Fibroblast of the conjunctiva (primary cell): ENCODE measurements at regions not wholly inside any gene's neighbourhood (a gene's known extent, or its start where the extent isn't known, plus 50 kb on each side); places are given as distances from the start of the nearest gene placed in this dataset.
"Not testable (repeated sequence)": the region's sequence is repeated elsewhere in the genome, so short reads cannot be mapped to it uniquely, and the experiment has no call there.

ENCODE experiments used
- DNase-seq: peaks from one replicate; pipeline ENCODE4 v3.0.0-alpha.2; 2010; ENCODE audit warnings: low read depth

GRCh38 chr6:137309078-137309762 lies 90.0 kb upstream of the IFNGR1 start:
- DNase-seq: peak; percentile 6

GRCh38 chr6:137307163-137307854 lies 88.1 kb upstream of the IFNGR1 start:
- no peak for DNase-seq

GRCh38 chr6:137305691-137306090 lies 86.5 kb upstream of the IFNGR1 start:
- DNase-seq: no peak

GRCh38 chr6:137304020-137304780 lies 85.0 kb upstream of the IFNGR1 start:
- DNase-seq: no peak

- DNase-seq: no peak
Measured at GRCh38 chr6:137303441-137303840, 84.3 kb upstream of the IFNGR1 start.

GRCh38 chr6:137299681-137300080 lies 80.5 kb upstream of the IFNGR1 start:
- no peak for DNase-seq

- DNase-seq: no peak
Measured at GRCh38 chr6:137297887-137298286, 78.7 kb upstream of the IFNGR1 start.

GRCh38 chr6:137292326-137292725 lies 73.1 kb upstream of the IFNGR1 start:
- not testable (repeated sequence) for DNase-seq

GRCh38 chr6:137291441-137291840 lies 72.3 kb upstream of the IFNGR1 start:
- no peak for DNase-seq

- DNase-seq: no peak
Measured at GRCh38 chr6:137290601-137291261, 71.5 kb upstream of the IFNGR1 start.

- DNase-seq: no peak
Measured at GRCh38 chr6:137286916-137287315, 67.7 kb upstream of the IFNGR1 start.

- DNase-seq: no peak
Measured at GRCh38 chr6:137286368-137286767, 67.2 kb upstream of the IFNGR1 start.

- no peak for DNase-seq
Measured at GRCh38 chr6:137284811-137285110, 65.6 kb upstream of the IFNGR1 start.

- no peak for DNase-seq
Measured at GRCh38 chr6:137283940-137284810, 65.0 kb upstream of the IFNGR1 start.

- no peak for DNase-seq
Measured at GRCh38 chr6:137283080-137283479, 63.9 kb upstream of the IFNGR1 start.

GRCh38 chr6:137282254-137282653 lies 63.1 kb upstream of the IFNGR1 start:
- DNase-seq: no peak

GRCh38 chr6:137279279-137279678 lies 60.1 kb upstream of the IFNGR1 start:
- DNase-seq: not testable (repeated sequence)

- no peak for DNase-seq
Measured at GRCh38 chr6:137277971-137278637, 58.9 kb upstream of the IFNGR1 start.

GRCh38 chr6:137272403-137272802 lies 53.2 kb upstream of the IFNGR1 start:
- DNase-seq: no peak

GRCh38 chr6:137271245-137272183 lies 52.3 kb upstream of the IFNGR1 start:
- DNase-seq: peak; percentile 50
